Activated CD8-positive, alpha-beta memory T cell treated with anti-CD3 and anti-CD28 coated beads for 48 hours (primary cell): ENCODE measurements at regions not wholly inside any gene's neighbourhood (a gene's known extent, or its start where the extent isn't known, plus 50 kb on each side); places are given as distances from the start of the nearest gene placed in this dataset.

Experiments
- DNase-seq, 3 experiments: peaks; one replicate each; pipeline ENCODE4 v3.0.0-alpha.2; 2020; ENCODE audit warnings: low read depth in 2 of 3, low spot score in 2 of 3

DNA sequence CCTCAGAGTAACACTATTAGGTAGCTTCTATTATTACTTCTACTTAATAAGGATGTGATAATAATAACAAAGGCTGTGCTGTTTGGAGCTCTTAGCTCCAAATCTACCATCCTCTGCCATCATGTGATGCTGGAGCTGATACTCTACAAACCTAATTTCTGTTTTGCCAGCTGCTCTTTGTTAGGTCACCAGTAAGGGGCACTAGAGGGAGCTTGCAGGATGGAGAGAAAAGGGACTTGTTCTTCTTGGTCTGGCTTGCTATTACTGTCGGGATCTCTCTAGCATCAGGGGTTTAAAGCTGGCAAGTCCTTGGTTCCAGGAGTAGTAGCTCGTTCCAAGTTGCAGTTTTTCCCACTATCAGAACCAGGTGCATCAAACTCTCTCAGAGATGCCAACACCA is 194.9 kb upstream of the KBTBD8 start:
- DNase-seq, result no peak

DNA sequence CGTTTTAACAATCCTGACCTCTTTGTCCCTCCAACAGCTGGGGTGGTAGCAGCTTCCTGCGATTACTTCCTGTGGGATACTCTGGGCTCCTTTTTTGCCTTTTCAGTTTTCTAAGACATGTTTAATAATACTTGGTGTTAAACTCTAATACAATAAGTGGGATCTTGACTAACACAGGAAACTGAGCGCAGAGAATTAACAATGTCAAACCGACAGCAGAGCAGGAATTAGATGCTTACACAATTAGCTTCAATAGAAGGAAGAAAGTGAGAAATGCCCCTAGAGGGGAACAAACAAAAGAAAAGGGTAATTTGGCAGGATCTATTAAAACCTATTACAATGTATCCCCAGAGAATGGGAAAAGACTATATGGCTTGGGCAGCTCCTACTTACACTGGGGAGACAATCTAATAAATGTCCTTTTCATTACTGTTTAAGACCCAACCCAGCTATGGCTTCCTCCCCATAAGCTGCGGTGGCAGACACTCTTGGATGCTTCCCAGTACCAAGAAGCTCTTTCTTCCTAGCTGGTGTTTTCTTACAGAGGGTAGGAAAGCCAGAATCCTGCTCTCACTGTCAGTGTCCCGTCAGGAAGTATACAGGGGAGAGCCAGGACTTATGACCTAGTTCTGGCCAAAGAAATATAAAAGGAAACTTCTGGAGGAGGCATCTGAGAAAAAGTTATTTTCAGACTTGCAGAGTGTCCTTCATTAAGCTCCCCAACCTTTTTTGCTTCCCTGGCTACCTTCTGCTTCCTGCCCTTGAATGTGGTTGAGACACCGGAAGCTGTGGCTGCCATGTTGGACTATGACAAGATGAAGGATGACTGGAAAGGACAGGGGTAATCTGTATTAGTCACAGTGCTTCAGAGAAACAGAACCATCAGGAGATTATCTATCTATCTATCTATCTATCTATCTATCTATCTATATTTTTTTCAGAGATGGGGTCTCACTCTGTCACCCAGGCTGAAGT is 194.1 kb upstream of the KBTBD8 start:
- DNase-seq, result no peak

DNA sequence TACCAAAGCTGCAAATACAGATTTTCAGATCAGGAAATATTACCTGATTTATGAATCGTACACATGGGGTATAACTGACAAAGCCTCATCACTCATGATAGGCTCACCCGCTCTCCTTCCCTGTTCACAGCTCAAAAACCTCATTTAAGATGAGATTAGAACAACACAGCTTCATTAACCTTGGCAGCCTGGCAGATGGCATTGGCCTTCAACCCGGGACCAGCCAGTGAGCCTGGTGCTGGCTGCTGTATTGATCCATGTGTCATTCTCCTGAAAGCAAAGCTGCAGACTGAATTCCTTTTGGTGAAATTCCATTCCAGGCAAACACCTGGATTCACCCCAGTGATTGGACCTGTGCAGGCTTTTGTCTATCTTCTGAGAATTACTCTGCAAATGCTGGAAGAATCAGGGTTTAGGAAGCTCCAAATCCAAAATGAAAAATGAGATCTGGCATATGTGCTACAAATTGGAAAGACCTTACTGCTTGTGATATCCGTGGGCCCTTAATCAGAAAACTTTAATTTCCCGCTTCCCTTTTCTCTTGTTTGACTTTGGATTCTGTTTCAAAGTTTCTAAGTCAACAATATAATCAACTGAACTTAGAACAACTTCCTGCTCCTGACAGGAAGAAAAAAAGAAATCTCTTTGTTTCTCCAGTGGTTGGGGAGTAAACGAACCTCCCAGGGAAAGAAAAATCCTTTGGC is 189.1 kb upstream of the KBTBD8 start:
- no peak for DNase-seq

DNA sequence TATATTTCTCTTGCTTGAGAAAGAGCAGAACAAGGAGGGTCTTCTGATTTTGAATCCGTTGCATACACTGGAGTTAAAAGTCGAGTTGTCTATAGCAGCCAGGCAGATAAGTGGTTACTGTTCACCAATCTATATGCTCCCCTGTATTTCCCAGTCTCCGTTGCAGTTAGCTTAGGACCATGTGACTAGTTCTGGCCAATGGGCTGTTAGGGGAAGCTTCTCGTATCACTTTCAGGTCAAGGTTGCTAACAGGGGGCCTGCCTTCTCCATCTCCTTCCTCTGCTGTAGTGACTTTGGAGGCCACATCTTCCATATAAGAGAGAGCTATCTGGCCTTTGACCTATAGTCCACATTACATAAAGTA is 188.5 kb upstream of the KBTBD8 start:
- DNase-seq, result no peak

DNA sequence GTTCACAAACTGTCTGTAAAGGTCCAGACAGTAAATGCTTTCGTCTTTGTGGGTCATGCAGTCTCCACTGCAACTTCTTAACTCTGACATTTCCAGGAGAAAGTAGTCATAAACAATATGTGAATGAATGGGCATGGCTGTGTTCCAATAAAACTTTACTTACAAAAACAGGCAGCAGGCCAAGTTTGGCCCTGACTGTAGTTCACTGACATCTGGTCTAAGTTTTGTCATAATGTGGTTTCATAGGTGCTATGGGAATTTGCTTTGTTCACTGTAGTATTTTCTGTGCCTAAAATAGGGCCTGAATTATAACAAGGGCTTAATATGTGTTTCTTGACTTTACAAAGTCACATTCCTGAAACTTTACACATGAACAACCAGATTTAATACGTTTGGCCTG is 186.0 kb upstream of the KBTBD8 start:
- DNase-seq, result no peak

DNA sequence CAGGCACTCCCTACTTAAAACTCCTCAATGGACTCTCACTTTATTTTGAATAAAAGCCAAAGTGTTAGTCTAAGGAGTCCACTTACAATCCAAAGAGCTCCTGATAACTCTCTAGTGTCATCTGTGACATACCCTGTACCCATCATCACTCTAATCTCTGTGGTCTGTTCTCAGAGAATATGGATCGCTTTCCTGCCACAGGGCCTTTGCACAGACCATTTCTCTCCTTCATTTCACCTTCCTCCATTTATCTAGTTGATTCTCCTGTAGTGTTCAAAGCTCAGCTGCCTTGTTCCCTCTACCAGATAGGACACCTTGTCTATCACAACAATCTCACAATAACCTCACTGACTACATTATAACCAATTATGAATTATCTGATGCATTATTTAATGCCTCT is 185.4 kb upstream of the KBTBD8 start:
- no peak for DNase-seq

DNA sequence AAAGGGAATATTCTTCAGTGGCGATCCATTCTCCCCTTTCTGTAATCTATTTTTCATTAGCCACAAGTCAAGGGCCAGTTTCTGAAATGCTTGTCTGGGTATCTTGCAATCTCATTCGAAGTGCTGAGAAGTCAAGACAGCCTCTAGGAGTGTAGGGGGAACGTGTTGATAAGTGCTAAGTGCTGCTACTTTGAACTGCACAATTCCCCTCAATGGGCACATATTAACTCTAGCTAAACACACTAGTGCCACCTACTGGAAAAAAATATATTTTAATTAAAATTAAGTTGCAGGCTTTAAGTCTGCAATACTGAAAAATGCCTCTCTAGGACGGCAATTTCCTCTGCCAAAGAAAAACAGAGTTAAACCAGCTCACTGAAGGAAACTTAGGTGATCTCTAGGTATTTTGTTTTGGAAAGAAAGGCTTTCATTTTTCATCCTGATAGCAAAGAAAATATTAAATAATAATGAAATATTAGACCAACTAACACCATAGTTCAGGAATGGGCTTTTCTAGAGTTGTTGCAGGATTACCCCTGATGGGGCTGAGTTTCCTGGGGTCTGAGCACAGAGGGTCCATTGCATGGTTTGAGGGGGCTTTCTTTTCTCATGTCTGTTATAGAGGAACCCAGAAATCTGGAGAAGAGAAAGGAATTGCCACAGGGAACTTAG is 181.9 kb upstream of the KBTBD8 start:
- DNase-seq, result no peak

DNA sequence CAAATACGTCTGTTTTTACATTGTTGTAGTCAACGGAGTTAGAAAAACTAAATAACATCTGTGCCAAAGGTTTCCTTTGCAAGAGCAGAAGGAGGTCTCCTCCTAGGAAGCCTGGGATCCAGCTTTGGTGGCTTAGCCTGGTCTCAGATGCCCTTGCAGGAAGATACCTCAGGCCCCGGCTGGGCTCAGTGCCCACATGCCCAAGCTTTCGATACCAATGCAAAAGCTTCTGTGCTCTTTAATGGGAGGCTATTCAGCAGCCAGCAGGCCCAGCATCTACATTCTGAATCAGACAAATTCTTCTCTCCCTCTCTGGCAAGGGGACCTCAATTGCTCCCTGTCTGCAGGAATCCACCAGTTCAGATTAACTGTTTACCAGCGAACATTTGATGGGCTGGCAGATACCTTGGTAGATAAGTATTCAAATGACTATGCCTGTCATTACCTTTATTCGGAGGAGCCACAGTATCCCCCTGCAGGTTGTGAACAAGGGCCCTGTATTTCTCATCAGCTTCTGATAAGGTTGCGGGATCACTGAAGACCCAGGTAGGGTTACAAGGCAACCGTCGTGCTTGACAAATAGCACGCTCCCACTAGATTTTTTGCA is 180.1 kb upstream of the KBTBD8 start:
- DNase-seq, result no peak

DNA sequence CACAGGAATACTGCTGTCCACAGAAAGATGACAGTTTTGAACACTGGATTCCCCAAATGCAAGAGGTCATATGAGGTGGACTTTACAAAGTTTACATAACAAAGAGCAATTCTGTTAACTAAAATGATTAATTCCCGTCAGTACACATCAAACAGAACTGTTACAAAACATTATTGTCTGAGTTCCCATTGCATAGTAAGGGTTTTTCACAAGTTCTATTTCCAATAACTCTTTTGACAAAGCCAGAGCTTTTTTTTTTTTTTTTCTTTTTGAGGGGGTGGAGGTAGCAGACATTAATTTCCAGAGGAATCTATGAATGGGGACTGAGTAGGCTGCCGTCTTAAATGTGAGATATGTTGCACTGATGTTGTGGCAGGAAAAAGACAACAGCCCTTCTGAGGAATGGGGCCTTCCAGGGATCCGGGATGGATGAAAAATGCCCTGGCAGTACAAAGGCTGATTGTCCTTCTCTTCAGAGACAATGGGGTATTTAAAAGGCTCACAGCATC is 178.1 kb upstream of the KBTBD8 start:
- DNase-seq, result no peak

DNA sequence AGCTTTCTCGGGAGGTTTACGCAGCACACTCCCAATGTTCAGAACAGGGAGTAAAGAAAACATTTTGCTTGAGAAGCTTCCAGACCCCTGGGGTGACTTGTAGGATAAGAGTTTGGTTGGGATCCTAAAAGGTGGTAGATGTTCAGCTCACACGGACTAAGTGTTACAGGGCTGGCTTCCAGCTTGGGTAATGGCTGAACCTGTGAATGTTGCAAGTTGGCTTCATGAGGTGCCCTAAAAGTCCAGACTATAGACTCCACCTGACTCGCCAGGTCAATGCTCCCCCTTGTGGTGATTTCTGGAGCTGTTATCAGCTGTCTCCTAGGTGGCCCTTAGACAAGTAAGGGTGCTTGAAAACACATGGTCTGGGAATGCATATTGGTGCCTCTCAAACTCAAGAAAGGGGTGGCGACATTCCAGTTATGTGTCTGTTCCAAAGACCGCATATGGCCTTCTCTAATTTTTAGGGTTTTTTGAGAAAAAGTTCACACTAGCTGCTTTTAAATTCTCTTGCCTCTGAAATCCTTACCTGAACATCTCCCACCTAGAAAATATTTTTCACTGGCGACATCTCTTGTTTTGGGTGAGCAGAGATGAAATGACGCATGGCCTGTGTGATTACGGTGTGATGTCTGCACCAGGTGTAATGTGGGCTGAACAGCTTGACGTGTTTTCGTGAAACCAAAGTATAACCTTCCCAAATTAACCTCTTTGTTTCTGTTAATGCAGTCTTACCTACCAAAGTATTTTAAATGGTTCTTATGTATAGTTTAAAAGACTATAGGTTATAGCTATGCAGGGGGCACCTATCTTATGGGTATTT is 175.7 kb upstream of the KBTBD8 start:
- peak; percentile 13 to 41 (median 16) for DNase-seq

DNA sequence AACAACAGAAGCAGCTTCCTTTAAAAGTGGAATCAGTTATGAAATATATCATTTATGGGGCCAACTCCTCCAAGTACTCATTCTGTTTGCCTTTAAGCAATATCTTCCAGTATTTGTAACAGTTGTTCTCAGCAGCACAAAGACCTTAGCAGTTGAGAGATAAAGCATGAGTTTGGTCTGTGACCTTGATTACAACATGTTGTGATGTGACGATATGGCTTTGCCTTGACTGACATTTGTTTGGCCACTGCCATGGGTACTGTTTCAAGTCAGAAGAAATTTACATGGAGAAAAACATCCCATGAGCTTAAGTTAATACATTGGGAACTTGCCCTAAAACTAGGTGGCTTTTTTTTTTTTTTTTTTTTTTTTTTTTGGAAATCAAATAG is 175.1 kb upstream of the KBTBD8 start:
- no peak for DNase-seq

DNA sequence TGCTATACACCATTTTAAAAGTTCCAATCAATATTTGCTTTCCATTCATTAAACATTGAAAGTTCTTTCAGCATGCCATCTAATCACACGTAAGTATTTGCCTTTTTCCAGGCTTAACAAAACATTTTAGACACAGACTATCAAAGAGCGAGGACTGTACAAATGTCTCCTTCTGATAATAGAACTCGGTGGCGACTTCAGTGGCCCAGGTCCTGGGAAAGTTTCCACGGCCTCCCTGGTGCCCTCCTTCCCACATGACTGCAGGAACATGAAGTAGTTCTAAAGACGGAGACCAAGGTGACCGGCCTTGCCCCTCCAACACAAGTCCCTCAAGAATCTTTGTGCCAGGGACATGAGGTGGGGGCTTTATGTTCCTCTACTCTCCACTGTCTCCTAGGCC is 174.6 kb upstream of the KBTBD8 start:
- no peak for DNase-seq

DNA sequence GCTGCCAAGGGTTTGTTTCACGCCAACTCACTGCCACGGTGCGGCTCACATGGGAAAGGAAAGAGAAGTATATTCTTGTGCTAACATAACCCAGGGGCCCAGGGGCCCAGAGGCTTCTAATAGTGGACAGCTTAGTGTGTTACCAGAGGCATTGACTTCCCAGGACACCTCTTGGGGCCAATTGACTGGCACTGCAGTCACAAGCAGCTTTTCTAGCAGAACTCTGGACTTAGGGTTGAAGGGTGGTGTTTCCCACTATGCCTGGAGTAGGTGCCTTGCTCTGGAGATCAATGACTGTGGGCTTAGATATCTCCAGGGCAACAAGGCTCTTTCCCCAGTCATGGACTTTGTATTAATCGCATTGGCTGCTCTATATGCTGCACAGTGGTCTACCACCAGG is 172.7 kb upstream of the KBTBD8 start:
- no peak for DNase-seq

DNA sequence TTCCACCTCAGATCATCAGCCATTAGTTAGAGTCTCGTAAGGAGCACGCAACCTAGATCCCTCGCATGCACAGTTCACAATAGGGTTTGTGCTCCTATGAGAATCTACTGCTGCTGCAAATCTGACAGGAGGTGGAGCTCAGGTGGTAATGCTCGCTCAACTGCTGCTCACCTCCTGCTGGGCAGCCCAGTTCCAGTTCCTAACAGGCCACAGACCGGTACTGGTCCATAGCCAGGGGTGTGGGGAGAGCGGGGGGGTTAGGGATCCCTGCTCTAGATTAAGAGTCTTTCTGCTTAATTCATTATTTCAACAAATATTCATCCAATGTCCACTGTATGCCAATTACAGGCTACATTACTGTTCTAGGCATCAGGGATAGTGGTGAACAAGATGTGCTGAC is 170.4 kb upstream of the KBTBD8 start:
- DNase-seq, result no peak

DNA sequence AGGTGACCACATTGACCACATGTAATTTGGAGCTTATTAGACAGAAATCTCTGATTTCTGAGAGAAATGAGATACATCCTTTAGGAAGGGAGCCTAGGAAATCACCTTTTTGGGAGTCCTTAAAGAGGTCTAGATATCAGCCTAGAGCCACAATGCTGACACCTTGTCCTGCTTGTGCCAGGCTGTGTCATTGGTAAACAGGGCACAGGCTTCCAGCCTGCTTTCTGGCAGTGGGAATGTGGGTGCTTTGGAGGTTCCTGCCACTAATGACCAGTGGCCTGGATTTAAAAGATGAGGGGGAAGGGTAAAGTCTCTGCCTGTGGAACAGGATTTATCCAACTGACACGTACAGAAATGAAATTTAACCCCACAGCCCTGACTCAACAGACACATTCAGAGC is 169.8 kb upstream of the KBTBD8 start:
- no peak for DNase-seq

DNA sequence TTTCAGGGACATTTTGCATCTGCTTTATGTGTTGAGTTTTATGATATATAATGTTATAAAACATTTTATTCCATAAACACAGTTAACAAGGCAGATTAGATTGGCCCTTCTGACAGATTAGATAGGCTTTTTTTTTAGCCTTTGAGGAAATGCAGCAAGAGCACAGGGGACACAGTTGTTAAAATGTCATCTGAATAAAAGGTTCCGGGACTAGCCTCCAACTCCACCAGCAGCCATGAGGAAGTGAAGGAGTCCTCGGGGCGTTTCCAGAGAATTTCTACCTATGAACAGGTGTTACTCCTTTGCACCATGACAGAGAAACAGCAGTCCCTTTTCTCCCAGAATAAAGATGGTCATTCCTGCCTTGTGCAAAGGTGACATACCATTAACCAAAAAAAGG is 167.8 kb upstream of the KBTBD8 start:
- DNase-seq, result no peak

DNA sequence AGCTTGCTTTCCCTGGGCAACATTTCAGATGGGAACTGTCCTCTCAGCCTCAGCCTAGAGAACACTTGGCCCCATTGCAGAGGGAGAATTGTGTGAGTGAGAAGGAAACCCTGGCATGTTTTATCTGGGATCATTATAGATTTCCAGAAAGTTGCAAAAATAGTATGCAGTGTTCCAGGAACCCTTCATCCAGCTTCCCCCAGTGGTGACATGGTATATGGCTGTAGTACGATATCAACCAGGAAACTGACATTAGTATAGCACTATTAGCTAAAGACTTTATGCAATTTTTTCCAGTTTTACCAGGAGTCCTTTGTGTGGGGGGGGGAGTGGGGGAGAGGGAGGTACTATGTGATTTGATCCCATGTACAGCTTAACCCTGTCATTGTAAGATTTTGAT is 166.2 kb upstream of the KBTBD8 start:
- no peak for DNase-seq

DNA sequence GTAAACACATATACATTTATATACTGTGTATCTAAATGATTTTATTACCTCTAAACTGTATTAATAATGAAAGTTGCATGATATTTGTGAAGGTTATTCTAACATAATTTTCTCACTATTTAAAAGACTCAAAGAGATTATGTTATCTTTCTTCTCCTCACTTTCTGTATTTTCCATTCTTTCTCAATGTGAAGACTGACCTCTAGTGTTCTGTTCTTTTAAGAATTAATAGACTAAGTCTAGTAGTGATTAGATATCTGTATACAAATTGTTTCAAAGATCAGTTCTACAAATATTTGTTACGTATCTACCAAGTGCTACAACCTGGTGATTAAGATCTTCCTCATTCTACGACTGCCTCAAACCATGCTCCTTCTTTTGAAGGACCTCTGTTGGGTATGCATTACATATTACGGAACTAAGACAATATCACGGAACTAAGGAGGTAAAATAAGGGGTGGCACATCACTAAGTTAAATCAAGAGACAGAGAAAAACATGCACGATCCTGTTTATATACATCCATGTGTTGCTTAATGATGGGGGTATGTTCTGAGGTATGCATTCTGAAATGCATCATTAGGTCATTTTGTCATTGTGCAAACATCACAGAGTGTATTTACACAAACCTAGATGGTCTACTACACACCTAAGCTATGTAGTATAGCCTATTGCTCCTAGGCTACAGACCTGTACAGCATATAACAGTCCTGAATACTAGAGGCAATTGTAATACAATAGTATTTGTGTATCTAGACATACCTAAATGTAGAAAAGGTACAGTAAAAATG is 161.5 kb upstream of the KBTBD8 start:
- DNase-seq, result no peak

DNA sequence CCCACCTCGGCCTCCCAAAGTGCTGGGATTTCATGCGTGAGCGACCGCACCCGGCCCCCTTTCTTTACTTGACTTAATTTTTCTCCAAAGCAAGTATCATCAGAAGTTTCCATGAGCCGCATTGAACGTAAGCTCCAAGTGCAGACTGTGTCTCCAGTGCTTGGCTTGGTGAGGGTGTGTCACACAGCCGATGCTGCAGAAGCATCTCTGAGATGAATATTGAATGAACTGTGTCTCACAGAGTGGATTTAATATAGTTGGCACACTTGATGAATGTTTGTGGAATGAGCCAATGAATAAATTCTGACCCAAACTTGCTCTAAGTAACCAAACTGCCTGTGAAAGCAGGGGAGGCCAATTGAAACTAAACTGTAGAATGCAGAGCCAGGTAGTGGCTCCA is 159.4 kb upstream of the KBTBD8 start:
- no peak for DNase-seq

DNA sequence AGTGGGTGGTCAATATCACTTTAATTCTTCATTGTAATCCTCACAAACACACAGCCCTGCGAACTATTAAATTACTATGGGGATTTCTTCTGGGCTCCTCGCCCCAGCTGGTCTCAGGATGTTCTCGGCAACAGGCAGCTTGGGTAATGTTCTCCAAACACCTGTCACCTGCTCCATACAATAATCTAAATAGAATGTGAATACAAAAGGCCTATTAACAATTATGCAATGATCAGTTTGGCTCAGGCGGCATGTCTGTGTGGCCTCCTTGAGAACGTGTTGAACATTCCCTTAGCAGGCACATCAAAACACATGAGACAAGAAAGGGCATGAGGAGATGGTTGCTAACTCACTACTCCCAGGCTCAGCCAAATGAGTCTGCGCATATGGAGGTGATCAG is 158.6 kb upstream of the KBTBD8 start:
- no peak for DNase-seq
